ENCODE measurements at regions not wholly inside any gene's neighbourhood (a gene's known extent, or its start where the extent isn't known, plus 50 kb on each side); places are given as distances from the start of the nearest gene placed in this dataset.
A peak's percentile ranks its signal among the peaks of the same experiment; 100 is the strongest.

DNA sequence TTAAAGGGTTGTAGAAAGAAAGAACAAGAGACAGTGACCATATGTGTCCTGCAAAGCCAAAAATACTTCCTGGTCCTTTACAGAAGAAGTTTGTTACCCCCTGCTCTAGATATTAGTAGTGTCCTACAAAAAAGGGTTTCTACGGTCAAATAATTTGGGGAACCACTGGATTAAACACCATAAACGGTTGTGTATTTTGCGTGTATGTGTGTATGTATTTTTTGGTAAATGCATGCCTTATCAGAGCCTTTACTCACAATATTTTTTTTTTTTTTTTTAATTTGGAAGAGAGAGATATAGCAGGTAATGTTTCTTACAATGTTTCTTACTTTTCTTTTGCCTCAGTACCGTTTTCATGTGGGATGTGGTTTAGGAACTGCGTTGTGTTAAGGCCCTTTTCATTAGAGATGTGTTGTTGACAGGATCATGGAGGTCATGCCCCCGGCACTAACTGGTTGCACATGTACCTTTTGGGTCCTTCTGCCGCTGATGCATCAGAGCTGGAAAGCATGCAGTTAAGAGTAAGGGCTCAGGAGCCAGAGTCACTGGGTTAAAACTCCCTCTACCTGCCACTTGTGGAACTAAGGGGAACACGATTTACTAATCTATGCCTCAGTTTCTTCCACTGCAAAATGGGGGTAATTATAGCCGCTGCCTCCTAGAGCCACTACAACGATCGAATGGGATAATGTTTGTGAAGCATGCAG is 234.6 kb upstream of the KAZN start:
- DNase-seq = no peak

DNA sequence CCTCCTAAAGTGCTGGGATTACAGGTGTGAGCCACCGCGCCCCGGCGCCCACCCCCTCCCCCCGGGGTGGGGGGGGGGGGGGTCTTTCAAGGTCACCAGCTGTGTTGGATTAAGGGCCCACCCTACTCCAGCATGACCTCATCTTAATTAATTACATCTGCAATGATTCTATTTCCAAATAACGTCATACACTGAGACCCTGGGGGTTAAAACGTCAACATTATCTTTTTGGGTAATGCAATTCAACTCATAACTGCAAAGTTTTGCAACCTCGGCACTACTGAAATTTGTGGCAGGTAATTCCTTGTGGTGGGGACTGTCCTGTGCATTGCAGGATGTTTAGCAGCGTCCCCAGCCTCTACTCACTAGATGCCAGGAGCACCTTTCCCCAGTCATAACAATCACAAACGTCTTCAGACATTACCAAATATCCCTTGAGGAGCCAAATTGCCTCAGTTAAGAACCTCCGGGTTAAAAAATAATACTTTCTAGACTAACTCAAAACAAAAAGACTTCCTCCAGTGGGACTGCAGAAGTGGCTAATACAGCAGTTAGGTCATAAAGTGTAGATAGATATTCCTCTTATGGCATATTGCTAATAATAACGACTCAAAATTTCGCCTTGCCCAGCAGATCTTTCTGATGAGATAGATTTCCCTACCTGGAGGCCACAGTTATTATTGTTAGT is 233.0 kb upstream of the KAZN start:
- DNase-seq = no peak

DNA sequence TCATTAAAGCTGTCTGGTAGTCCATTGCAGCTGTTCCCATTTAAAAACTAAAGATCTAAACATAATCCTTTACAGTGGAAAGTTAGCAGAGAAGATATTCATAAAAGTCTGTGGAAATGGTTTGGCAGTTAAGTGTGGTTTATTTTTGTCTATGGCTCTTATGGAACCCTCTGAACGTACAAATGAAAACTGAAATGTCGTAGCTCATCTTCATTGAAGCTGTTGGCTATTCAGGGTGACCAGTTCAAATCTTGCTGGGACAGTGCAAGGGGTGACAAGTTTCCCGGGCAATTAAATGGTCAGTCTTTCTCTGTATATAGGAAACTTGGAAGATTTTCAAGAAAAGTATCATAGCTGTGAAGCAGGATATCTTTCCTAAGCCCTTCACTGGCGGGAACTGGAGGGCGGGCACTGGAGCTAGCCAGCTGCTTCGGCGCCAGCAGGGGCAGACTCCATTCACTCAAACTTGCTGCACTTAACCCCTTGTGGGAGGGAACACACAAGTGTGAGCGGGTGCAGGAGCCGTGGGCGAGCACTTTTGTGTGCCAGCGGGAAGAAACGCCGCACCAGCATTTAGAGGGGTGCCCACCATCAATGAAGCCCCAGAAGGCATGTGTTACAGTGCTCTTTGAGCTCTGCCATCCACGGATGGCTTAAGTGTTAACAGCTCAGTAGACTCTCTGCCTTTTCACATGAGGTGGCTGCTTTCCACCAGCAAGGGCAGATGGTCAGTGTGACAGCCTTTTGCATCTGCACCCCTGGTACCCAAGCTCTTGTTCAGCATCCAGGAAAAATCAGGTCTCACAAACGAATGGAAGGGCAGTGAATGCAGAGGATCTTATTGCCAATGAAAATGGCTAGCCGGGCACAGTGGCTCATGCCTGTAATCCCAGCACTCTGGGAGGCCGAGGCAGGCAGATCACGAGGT is 232.1 kb upstream of the KAZN start:
- DNase-seq = peak; percentile 28

DNA sequence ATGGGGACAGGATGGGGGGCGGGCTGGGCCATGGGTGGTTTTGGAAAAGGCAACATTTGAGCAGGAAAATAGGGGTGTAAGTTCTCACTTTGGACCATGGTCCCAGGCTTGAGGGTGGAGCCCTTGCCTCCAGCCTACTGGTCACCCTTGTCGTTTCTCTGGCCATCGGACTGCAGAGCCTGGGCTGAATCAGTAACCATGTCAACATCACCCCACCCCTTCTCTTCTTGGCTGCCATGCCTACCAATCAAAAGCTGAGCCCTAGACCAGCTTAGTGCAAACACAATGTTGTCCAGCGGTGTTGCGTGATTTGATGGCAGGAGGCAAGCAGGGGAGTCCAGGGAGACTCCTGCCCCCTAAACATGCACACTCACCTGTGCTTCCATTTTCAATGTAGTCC is 231.0 kb upstream of the KAZN start:
- DNase-seq = no peak

DNA sequence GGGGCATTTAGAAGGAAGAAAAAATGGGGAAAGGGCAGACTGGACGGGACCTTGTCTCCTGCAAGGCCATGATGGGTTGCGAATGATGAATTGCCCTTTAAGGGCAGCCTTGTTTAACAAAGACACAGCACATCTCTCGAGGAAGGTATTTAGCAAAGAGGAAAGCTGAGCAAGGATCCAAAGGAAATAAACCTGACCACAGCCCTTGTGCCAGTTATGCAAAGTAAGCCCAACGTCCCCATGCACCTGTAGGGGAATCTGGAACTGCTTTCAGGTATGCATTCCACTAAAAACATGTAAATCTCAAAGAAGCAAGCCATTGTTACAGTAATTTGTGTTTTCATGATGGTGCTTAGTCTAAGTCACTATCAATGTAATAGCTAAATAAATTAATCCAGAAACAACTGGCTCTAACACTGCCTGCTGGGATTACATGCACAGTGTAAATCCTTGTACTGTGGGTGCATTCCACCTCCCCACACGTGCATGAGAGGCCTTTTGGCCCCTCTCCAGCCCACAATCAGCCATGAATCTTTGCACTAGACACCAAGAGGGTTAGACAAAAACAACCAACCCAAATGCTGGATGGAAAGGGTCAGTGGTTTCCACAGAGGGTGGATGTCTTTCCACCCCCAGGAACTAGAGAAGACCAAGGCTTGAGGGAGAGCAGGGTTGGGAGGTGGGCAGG is 228.8 kb upstream of the KAZN start:
- DNase-seq = peak; percentile 41

DNA sequence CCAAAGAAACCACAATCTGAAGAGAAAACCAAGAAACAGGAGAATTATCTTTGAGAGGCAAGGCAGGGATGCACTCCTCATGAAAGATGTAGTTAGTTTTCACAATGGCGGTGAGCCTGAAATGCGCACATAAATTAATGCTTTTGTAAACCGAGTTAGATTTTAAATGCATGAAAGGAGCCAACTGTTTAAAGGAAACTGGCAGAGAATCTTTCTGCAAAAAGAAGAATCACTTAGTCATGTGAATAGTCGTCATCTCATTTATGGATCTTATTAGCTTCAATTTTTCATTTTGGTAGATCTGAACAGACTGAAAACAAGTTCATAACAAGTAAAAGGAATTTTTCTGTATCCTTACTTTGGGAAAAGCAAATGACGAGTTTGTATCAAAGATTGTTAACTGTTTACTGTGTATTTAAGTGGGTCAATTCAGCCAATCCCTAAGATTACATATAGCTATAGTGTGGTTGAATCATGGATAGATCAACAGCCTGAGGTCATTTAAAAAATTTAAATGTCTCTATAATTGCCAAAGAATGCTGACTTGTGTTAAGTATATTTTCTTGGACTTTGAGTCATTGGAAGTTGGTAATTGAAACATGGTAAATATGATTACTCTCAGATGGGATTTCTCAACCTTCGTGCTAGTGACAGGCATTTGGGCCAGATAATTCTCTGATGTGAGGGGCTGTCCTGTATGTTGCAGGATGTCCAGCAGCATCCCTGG is 226.6 kb upstream of the KAZN start:
- DNase-seq = peak; percentile 58

DNA sequence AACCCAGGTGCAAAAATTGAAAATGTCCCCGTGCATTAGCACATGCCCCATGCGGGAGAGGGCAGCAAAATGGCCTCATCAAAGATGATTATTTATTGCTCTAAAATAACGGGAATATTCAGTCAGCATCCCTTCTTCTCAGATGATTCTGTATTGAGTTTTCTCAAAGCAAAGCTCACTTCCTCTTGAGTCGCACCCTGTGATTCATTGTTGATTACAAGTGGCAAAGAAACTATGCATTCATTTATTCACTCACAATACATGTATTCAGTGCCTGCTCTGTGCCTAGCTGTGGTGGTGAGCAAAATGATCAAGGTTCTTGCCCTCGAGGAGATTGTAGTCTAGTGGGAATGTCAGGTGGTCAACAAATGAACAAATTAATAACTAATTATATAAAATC is 226.0 kb upstream of the KAZN start:
- DNase-seq = peak; percentile 8

DNA sequence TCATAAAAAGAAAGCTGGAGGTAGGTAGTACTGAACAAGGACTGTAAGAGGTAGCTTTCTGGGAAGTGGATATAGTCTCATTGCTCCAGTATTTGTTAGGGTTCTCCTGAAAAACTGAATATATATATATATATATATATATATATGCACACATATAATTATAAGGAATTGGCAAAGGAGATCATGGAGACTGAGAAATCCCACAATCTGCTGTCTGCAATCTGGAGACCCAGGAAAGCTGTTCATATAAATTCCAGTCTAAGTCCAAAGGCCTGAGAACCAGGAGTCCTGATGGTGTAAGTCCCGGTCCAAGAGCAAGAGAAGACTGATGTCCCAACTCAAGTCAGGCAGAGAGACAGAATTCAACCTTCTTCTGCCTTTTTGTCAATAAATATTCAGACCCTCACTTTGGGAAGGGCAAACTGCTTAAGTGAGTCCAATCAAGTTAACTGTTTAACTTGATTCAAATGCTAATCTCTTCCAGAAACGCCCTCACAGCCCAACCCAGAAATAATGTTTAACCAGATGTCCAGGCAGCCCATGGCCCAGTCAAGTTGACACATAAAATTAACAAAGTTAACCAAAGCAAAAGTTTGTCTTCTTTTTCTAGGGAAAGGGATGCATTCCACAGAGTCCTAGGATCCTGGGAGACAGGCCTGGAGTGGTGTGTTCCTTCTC is 225.3 kb upstream of the KAZN start:
- DNase-seq = no peak

DNA sequence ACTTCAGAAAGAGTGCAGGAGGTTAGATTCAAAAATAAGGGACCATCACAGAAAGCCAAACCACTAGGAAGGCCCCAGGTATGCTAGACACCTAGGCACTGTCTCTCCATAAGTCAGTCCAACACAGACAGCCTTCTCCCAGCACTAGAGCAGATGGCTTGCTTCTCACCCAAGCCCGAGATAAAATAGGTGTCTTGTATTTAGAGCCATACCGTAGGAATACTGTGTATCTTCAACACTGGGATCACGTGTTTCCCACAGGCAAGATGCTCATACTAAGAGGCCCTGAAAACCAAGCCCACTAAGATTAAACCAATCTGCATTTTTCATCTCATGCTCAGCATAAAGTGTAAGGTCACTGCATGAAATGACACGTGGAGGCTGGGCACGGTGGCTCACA is 223.3 kb upstream of the KAZN start:
- DNase-seq = no peak

DNA sequence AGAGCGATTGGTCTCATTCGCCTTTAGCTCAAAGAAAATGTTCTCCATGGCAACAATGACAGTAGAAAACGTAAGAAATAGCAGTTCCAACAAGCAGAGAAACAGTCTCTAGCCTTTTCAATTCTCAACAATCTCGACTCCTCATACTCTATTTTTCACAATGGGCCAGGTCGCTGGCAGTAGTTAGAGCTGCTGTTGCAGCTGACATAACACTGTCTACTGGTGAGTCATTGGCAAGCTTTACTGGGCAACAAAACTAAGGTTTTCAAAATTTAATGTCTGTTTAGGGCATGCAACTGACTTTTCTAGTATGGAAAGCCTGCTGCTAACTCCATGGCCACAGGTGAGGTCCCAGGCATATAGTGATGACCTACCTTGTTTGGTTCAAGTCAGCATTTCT is 221.1 kb upstream of the KAZN start:
- DNase-seq = no peak

DNA sequence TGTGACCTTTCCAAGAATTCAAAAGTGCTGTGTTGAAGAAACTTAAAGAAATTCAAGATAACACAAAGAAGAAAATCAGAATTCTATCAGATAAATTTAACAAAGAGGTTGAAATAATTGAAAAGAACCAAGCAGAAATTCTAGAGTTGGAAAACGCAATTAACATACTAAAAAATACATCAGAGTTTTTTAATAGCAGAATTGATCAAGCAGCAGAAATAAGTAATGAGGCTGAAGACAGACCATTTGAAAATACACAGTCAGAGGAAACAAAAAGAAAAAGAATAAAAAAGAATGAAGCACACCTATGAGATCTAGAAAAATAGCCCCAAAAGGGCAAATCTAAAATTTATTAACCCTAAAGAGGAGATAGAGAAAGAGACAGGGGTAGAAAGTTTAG is 218.1 kb upstream of the KAZN start:
- no peak for DNase-seq

DNA sequence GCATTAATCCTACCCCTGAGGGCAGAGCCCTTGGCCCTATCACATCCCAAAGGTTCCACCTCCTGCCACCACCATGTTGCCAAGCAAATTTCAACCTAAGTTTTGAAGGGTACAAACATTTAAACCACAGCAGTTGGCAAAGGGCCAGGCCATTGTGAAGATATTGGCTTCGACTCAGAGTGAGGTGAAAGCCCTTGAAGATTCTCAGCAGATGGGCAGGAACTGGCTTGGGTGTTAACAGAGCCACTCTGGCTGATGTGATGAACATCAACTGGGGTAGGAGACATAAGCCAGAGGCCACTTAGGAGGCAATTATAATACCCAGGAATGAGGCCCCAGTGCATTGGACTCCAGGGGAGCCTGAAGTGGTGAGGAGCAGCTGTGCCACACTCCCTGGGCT is 207.7 kb upstream of the KAZN start:
- DNase-seq = no peak

DNA sequence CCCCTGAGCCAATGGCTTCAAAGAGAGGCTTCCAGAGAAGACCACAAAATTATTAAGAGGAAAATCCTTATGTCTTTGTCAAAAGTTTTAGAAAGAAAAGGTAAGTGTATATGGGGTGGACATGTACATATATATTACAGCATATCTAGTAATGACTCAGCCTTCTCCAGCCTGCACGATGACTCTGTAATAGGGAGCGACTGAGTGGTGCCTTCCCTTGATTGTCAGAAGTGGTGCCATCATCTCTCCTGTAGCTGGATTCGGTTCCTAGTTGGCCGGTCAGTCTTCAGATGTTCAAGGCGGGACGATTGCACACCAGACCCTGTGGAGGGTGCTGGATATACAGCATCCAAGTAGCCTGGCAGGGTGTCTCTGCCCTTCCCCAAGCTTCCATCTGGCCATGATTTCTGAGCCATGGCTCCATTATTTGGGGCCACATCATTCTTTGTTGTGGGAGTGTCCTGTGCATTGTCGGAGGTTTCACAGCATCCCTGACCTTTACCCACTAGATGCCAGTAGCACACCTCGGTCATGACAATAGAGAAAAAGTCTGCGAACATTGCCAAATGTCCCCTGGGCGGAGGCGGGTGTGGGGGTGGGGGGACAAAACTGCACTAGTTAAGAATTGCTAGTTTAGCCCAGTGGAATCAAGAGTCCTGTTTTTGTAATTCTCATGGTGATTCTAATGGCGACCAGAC is 206.2 kb upstream of the KAZN start:
- DNase-seq = no peak

DNA sequence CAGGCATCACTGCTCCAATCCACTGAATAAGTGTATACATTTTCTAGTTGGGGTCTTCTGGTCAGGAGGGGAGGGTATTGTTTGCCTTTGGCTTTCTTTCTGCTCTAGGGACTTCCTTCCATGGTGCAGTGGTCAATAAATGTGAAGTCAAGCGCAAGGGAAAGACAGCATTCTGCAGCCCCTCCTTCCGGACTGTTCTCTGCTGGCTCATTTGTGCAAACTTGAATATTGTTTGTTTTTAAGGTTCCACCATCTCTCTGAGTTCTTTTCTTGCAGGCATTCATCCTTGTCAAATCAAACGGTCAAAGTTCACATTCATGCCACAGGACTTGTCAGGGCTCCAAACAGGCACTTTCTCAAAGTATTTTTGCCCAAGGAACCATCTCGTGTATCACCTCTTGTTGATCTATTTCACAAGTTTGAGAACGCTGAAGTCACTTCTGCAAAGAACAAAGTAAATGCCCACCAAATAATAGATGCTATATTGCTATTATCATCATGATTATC is 205.6 kb upstream of the KAZN start:
- DNase-seq = no peak

DNA sequence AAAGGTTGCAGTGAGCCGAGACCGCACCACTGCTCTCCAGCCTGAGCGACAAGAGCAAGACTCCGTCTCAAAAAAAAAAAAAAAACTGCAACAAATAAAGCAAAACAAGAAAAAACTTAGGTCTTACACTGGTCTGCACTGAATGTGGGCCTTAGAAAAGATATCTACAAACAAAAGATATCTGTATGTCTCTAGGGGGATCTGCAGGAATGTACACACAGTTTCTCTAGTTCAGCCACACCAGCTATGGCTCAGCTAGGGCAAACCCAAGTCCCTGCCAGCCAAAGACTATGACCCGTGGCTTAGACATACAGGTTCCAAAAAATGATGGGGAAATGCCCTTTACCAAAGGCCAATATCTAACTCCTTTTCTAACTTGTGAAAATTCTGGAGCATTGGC is 202.4 kb upstream of the KAZN start:
- no peak for DNase-seq

DNA sequence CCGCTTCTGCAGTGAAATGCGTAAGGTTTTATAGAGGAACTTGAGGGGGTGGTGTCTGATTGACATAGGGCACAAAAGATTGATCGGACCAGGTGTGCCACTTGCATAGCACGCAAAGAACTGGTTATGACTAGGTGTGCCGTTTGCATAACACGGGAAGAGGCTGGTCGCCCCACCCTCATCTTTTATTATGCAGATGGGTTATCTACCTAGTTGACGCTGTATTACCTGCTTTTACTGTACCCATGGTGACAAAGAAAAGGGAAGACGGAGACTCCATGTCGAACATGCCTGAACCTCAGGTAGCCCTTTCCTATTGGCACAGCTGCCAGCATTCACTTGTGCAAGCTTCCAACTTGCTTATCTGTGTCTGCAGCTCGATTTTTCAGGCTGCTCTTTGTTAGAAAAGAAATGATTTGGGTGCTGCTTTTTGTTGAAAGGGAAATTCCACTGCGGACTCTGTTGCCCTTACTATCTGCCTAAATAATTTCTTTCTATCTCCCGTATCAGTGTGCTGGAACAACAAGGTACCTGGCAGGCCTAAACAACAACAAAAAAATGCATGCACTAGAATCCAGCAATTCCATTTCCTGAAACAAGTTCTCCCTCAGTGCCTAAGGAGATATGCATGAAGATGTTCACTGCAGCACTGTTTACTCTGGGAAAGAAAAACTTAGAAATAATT is 194.4 kb upstream of the KAZN start:
- DNase-seq = no peak

DNA sequence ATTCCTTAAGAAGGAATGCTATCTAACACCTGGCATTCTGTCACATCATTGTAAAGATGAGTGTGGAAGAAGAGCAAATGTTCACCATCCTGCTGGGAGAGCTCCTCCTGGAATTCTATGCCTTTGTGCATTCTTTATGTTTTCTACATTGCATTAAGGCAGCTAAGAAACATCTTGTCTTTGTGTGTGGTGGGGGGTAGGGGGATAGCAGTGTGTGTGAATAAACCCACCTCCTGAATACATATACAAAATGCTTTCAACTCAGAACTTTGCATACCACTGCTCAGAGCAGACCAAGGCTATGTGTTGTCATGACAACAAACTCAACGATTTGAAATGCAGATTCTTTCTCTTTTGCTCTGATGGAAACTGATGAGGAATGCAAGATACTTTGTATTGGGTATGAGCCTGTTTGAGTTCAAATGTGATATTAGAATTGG is 193.6 kb upstream of the KAZN start:
- DNase-seq = peak; percentile 11

DNA sequence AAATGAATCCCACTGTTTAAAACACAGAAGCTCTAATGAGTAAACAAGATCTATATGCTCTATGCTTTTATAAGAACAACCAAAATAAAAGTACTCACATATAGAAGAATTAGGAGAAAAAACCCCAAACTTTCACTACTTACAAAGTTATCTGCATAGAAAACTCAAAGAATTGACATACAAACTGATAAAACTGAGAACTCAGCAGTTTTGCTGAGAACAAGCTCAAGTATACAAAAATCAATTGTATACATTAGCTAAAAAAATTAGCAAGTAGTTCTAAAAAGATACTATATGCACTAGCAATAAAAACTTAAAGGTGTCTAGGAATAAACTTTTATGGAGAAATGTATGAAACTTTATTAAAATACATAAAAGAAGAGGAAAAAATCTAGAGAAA is 186.2 kb upstream of the KAZN start:
- DNase-seq = no peak

DNA sequence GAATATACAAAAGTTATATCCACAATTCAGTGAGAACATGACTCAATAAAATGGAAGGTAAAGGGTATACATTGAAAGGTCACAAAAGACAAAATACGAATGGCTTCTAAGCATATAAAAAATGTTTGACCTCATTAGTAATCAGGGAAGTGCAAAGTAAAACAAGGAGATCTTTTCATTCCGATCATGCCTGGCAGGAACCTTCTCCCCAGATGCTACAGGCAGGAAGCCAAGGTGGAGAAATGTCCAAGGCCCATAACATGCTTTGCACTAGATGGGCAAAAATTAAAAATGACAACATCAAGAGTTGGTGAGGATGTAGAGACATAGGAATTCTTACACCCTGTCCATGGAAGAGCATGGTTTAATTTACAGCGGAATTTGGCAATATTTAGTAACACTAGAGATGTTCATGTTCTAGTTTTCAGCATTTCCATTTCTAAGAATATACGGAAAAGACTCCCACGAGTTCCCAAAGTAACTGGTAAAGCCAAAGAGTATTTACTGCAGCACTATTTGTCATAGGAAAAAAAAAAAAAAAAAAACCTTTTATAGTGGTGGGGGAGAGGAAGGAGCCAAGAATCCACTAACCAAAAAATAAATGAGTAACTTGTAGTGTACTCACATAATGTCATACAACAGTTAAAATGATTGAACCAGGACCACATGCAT is 184.5 kb upstream of the KAZN start:
- peak; percentile 82 for DNase-seq

All from fibroblast of skin of abdomen (primary cell).